Thoracic aorta (tissue), 2 donors: ENCODE measurements at regions not wholly inside any gene's neighbourhood (a gene's known extent, or its start where the extent isn't known, plus 50 kb on each side); places are given as distances from the start of the nearest gene placed in this dataset.

Source experiments
- ATAC-seq: fragments of 150-250 bp; one replicate; pipeline ENCODE4 v1.8.0; 2017; ENCODE audit warnings: low read depth; ENCODE audit not compliant: insufficient number of reproducible peaks, low FRiP score
- DNase-seq: peaks from one replicate; pipeline ENCODE4 v3.0.0-alpha.2; 2020; ENCODE audit warnings: low spot score
- H3K27ac ChIP-seq, 2 donors: fragments of 200-600 bp; sonication (generic); 1 replicate in 1 of 2; 2 replicates in 1 of 2; pipeline ENCODE4 v1.5.1; 2016; ENCODE audit warnings: mild to moderate bottlenecking in 2 of 2, moderate library complexity in 2 of 2
- H3K27me3 ChIP-seq: fragments of 200-600 bp; sonication (generic); replicated peaks from 2 replicates; pipeline ENCODE4 v1.6.0; 2016; ENCODE audit warnings: mild to moderate bottlenecking; ENCODE audit not compliant: insufficient read depth
- H3K36me3 ChIP-seq: fragments of 200-600 bp; sonication (generic); one replicate; pipeline ENCODE4 v1.5.1; 2016
- H3K4me1 ChIP-seq, 2 donors: fragments of 200-600 bp; sonication (generic); 1 replicate in 1 of 2; 2 replicates in 1 of 2; pipeline versions ENCODE4 v1.5.1 to v1.6.0; 2016; ENCODE audit warnings: low read depth in 2 of 2, mild to moderate bottlenecking in 1 of 2; ENCODE audit not compliant: control insufficient read depth in 1 of 2
- H3K4me3 ChIP-seq: fragments of 200-600 bp; sonication (generic); 2 replicates; pipeline ENCODE4 v1.5.1; 2016; ENCODE audit warnings: mild to moderate bottlenecking
- H3K9me3 ChIP-seq: fragments of 200-600 bp; sonication (generic); 2 replicates; pipeline ENCODE4 v1.5.1; 2016
- CTCF ChIP-seq: fragments of 200-600 bp; sonication (generic); IDR thresholded peaks from one replicate; pipeline ENCODE4 v1.5.1; 2019; ENCODE audit warnings: antibody characterized with exemption

GRCh38 chr4:116449764-116450163 is 635.6 kb downstream of the TRAM1L1 start:
- DNase-seq (no peak), ATAC-seq (no peak)
- Histone ChIP-seq H3K36me3 (no peaks in the 10 kb centered on the region), H3K27ac (no peak overlapping the region), H3K27me3 (no peaks in the 10 kb centered on the region), H3K4me1 (no peaks in the 10 kb centered on the region), H3K4me3 (no peak overlapping the region), H3K9me3 (no peaks in the 10 kb centered on the region)
- no peak for TF ChIP-seq CTCF

- H3K4me1 ChIP-seq = no peaks in the 10 kb centered on the region
- H3K9me3 ChIP-seq = no peaks in the 10 kb centered on the region
- H3K4me3 ChIP-seq = no peak overlapping the region
- ATAC-seq (no peak), DNase-seq (no peak)
- no peaks in the 10 kb centered on the region for H3K36me3 ChIP-seq
- no peak for TF ChIP-seq CTCF
- H3K27ac ChIP-seq = no peak overlapping the region
- H3K27me3 ChIP-seq = no peaks in the 10 kb centered on the region
These were observed 641.3 kb downstream of the TRAM1L1 start for GRCh38 chr4:116444117-116444516.

GRCh38 chr4:116438981-116439729 is 646.2 kb downstream of the TRAM1L1 start:
- no peak overlapping the region for H3K27ac ChIP-seq
- no peak for DNase-seq
- H3K9me3 ChIP-seq = no peaks in the 10 kb centered on the region
- H3K36me3 ChIP-seq = no peaks in the 10 kb centered on the region
- ATAC-seq = no peak
- no peak overlapping the region for H3K4me3 ChIP-seq
- no peaks in the 10 kb centered on the region for H3K4me1 ChIP-seq
- H3K27me3 ChIP-seq = no peaks in the 10 kb centered on the region
- no peak for TF ChIP-seq CTCF

- Histone ChIP-seq H3K4me1 (no peaks in the 10 kb centered on the region), H3K36me3 (no peaks in the 10 kb centered on the region), H3K27me3 (no peaks in the 10 kb centered on the region), H3K4me3 (no peak overlapping the region), H3K9me3 (no peaks in the 10 kb centered on the region), H3K27ac (no peak overlapping the region)
- DNase-seq = no peak
- ATAC-seq = no peak
- TF ChIP-seq CTCF = no peak
These were observed 647.0 kb downstream of the TRAM1L1 start for GRCh38 chr4:116438417-116438816.

GRCh38 chr4:116427666-116428065 is 657.7 kb downstream of the TRAM1L1 start:
- H3K27me3 ChIP-seq = no peaks in the 10 kb centered on the region
- no peak overlapping the region for H3K4me3 ChIP-seq
- no peaks in the 10 kb centered on the region for H3K36me3 ChIP-seq
- TF ChIP-seq CTCF = no peak
- H3K4me1 ChIP-seq = no peaks in the 10 kb centered on the region
- DNase-seq (no peak), ATAC-seq (no peak)
- H3K27ac ChIP-seq = no peak overlapping the region
- H3K9me3 ChIP-seq = peaks cover 10% of the 10 kb centered on the region
